NCI-H2107 (cell line): ENCODE measurements at regions not wholly inside any gene's neighbourhood (a gene's known extent, or its start where the extent isn't known, plus 50 kb on each side); places are given as distances from the start of the nearest gene placed in this dataset.

Experiments used
- DNase-seq: peaks from one replicate; lab custom pipeline; 2025; lab: John Stamatoyannopoulos, UW

GRCh38 chr2:117716505-117716904, 98.0 kb upstream of the DDX18 start:
- no peak for DNase-seq

- no peak for DNase-seq
Measured at GRCh38 chr2:117717072-117717471, 97.4 kb upstream of the DDX18 start.

- no peak for DNase-seq
Measured at GRCh38 chr2:117718048-117718447, 96.4 kb upstream of the DDX18 start.

- DNase-seq, result no peak
Measured at GRCh38 chr2:117720765-117721164, 93.7 kb upstream of the DDX18 start.

DNA sequence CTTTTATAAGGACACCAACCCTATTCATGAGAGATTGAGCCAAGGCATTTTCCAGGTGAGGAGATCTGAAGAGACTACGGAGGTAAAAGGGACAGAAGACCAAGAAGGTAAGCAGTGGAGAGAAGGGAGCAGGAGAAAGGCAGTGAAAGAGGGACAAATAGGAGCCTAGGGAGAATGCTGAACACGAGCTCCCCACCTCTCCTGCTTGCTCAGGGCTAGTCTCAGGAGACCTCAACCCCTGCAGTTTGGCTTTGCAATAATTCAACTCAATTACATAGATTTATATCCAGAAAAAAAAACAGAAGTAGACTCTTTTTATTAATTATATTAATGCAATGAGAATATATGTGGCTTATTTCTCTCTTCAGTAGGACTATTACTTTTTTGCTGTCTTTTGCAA, 91.0 kb upstream of the DDX18 start:
- no peak for DNase-seq

GRCh38 chr2:117723888-117724434, 90.5 kb upstream of the DDX18 start:
- DNase-seq, result no peak

DNA sequence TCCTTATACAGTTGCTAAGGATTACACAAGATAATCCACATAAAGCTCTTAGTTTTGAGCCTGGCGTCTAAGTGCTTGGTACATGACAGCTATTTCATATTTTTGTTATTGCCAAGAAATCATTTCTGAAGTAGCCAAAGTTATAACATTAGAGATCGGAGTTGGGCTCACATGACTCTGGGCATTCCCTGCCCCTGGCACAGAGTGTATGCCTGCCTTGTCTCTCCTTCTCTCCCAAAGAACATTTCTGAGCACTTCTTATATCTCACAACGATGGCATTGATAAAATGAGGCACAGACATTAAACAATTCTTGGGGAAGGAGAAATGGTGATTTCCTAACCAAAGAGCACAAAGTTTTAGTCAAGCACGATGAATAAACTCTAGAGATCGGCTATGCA, 87.7 kb upstream of the DDX18 start:
- DNase-seq, result no peak

DNA sequence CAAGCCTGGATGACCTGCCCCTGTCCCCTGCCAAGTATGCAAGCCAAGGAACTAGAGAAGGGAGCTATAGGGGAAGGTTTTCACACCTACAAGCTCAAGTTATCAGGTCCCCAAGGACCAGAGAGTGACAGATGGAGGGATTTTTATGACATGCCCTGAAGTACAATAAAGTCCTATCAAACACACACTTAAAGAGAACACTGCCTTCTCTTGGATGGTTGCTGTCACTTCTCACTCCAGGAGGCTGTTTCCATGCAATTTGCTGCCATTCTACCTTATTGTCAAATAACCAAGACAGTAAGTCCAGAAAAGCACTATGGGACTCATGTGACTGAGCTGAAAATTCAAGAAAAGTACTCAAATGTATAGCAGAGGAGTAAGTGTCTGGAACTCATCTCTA, 76.6 kb upstream of the DDX18 start:
- no peak for DNase-seq

DNA sequence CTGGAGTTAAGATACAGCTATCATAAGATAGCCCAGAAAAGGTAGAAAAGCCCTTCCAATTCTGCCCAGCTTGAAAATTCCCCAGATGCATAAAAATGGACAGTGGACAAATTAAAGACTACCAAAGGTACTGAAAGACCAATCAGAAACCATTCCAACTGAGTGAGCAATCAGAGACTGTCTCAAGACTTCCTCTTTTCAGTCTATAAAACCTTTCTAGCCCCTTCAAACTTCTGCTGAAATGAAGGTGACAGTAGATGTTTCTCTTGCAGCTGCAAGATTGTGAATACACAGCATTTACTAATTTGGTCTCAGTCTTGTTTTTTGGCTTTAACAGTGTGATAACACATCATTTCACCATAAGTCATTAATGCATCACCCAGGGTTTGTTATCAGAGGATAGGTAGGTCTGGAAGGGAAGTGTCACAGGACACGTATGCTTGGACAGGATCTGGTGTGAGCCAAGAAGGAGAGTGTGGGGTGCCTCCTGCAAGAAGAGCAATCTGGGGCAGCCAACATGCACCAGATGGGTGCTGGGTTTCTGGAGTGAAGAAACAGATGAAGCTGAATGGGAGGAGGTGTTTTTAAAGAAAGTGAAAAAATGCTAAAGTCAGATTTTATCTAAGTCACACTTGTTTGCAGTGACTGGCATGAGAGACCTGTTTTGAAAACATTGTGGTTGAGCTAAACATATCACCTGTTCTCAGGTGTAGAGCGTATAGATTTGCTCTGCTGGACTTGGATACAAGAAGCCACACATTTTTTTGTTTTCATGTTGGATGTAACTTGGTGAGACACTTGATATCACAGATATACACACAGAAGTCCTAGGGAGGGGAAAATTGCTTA, 75.3 kb upstream of the DDX18 start:
- no peak for DNase-seq

DNA sequence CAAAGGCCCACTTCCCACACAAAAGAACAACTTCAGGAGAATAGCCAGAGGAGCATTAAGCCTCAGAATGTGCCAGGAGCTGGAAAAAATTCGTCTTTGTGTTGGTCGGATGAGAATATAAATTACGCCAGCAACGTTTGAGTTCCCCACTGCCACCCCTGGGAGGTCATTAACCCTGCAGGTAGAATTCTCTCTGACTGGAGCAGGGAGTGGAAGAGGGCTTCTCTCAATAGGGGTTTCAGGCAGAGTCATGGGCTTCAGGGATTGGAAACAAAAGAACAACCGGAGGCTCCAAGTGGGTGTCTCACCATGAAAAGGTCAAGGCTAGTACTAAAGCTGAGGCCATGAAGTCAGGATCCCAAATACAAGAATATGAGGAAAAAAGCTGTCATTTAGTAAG, 69.0 kb upstream of the DDX18 start:
- DNase-seq, result no peak

GRCh38 chr2:117755768-117756167, 58.7 kb upstream of the DDX18 start:
- DNase-seq, result no peak

DNA sequence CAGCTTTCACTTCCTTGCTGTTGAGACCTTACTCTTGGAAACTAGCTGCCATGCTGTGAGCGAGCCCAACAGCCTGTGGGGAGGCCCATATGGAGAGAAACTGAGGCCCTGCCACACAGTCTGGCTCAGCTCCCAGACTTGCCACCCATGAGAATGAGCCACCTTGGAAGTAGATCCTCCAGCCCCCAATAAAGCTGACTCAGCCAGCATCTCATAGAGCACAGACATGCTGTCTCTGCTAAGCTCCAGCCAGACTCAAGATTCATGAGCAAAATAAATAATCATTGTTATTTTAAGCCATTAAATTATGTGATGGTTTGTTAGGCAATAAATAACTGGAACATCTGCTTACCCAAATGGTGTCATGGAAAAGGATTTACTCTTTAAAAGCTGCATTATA, 53.6 kb upstream of the DDX18 start:
- no peak for DNase-seq

DNA sequence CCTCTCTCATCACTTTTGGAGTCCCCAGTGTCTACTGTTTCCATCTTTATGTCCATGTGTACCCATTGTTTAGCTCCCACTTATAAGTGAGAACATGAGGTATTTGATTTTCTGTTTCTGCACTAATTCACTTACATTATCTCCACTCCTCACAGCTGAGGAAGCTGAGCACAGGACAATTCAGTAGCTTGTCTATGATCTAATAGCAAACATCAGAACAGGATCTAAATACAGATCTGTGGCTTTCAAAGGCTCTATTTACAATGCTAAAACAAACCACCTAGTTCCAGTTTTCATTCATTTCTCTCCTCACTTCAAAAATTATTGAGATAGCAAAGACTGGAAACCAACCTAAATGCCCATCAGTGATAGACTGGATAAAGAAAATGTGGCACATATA, 52.0 kb upstream of the DDX18 start:
- no peak for DNase-seq

DNA sequence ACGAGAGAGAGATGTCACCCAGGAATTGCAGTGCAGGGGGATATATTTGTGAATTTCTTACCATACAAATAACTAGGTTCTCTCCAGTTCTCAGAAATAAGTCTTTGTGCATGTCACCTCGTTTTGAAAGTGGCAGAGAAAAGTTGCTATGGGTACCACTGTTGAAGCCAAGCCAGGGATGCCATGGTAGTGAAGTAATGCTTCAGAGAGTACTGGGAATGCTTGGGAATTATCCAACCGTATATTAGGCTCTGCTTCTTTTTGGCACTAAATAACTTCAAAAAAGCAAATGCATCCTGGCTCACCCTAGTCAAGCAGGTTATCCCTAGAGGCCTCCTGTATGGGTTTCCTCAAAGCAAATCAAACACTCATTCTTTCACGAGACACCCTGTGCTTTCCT, 50.7 kb upstream of the DDX18 start:
- DNase-seq, result no peak
